Smooth muscle cell (in vitro differentiated cells): ENCODE measurements at regions not wholly inside any gene's neighbourhood (a gene's known extent, or its start where the extent isn't known, plus 50 kb on each side); places are given as distances from the start of the nearest gene placed in this dataset.
A peak's percentile ranks its signal among the peaks of the same experiment; 100 is the strongest.

Experiments used
- DNase-seq: peaks from one replicate; lab custom pipeline; 2025; ENCODE audit not compliant: unreplicated experiment; lab: John Stamatoyannopoulos, UW
- H2AFZ ChIP-seq: fragments of 200-600 bp; sonication (generic); 2 replicates; pipeline ENCODE4 v1.6.0; 2016; ENCODE audit warnings: antibody characterized with exemption, low read depth, mild to moderate bottlenecking
- H3F3A ChIP-seq: fragments of 200-600 bp; sonication (generic); 2 replicates; pipeline ENCODE4 v1.6.0; 2017; ENCODE audit warnings: antibody characterized with exemption, low read depth
- H3K27ac ChIP-seq: fragments of 200-600 bp; sonication (generic); 2 replicates; pipeline ENCODE4 v1.5.1; 2016; ENCODE audit warnings: low read depth, mild to moderate bottlenecking
- H3K27me3 ChIP-seq: fragments of 200-600 bp; sonication (generic); 2 replicates; pipeline ENCODE4 v1.6.1; 2016; ENCODE audit warnings: low read depth, mild to moderate bottlenecking
- H3K36me3 ChIP-seq: fragments of 200-600 bp; sonication (generic); 2 replicates; pipeline ENCODE4 v1.5.1; 2016; ENCODE audit warnings: low read depth
- H3K4me1 ChIP-seq: fragments of 200-600 bp; sonication (generic); 2 replicates; pipeline ENCODE4 v1.5.1; 2016; ENCODE audit warnings: low read depth
- H3K4me2 ChIP-seq: fragments of 200-600 bp; sonication (generic); 2 replicates; pipeline ENCODE4 v1.6.0; 2016; ENCODE audit warnings: mild to moderate bottlenecking
- H3K4me3 ChIP-seq: fragments of 200-600 bp; sonication (generic); 2 replicates; pipeline ENCODE4 v1.5.1; 2016; ENCODE audit warnings: mild to moderate bottlenecking
- H3K79me2 ChIP-seq: fragments of 200-600 bp; sonication (generic); 2 replicates; pipeline ENCODE4 v1.6.0; 2016; ENCODE audit warnings: low read depth, mild to moderate bottlenecking
- H3K9ac ChIP-seq: fragments of 200-600 bp; sonication (generic); 2 replicates; pipeline ENCODE4 v1.6.0; 2016; ENCODE audit warnings: low read depth
- H3K9me3 ChIP-seq: fragments of 200-600 bp; sonication (generic); replicated peaks from 2 replicates; pipeline ENCODE4 v1.5.1; 2016; ENCODE audit warnings: low read depth
- H4K20me1 ChIP-seq: fragments of 200-600 bp; sonication (generic); 2 replicates; pipeline ENCODE4 v1.6.0; 2016; ENCODE audit warnings: low read depth
- CTCF ChIP-seq: fragments of 200-600 bp; sonication (generic); IDR thresholded peaks from 2 replicates; pipeline ENCODE4 v1.5.1; 2017; ENCODE audit warnings: borderline replicate concordance, mild to moderate bottlenecking, antibody characterized with exemption; ENCODE audit not compliant: insufficient read depth, poor library complexity, severe bottlenecking
- WGBS: methylation state at CpG from one replicate; pipeline ENCODE4 v1.1.7; 2016; ENCODE audit warnings: low lambda C conversion rate; 5-methylcytosine and 5-hydroxymethylcytosine counted together

DNA sequence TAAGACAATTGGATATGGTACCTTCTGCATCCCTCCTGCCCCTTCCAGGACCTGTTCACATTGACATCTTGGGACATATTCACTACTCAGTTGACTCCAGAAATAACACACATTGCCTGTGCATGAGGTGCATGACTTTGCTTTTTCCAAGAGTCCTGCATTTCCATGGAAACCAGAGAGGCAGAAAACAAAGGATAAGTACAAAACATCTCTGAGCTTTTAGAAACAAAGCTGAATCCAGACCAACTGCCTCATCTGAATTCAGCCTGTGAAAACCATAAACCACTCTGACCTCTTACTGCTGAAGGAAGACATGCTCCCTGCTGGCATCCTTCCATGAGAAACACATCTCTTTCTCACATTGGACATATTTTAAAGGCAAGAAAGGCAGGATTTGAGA, 695.1 kb downstream of the TAF11L14 start:
- no peak for DNase-seq
- Histone ChIP-seq H2AFZ (no peak overlapping the region), H3K27ac (peak overlapping the region; percentile 10), H3F3A (no peaks in the 10 kb centered on the region), H3K79me2 (no peaks in the 10 kb centered on the region), H3K36me3 (no peaks in the 10 kb centered on the region), H3K9me3 (no peaks in the 10 kb centered on the region), H3K4me3 (no peak overlapping the region), H3K27me3 (no peaks in the 10 kb centered on the region), H4K20me1 (no peaks in the 10 kb centered on the region), H3K4me2 (peak overlapping the region; percentile 8), H3K9ac (no peak overlapping the region), H3K4me1 (no peaks in the 10 kb centered on the region)
- TF ChIP-seq CTCF = no peak

DNA sequence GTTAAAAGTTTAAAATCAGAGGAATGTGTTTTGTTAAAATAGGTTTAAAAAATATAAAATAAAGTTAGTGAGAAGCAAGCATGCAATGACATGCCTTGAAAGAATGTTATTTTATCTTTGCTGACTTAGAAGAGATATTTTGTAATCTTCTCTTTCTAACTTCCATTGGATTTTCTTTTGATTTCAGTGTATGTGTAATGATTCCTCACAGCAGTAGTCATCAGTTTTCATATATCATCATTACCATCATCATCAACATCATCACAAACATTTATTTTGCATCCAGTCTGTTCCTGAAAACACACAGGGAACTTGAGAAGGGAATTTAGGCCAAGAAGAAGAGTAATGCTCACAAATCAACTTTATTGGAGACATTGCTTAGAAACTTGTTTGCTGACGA, 699.6 kb downstream of the TAF11L14 start:
- TF ChIP-seq CTCF = no peak
- Histone ChIP-seq H3K4me3 (no peak overlapping the region), H3K4me1 (no peaks in the 10 kb centered on the region), H4K20me1 (no peaks in the 10 kb centered on the region), H3K4me2 (peak overlapping the region; percentile 40), H3F3A (no peaks in the 10 kb centered on the region), H2AFZ (no peak overlapping the region), H3K27me3 (no peaks in the 10 kb centered on the region), H3K9ac (no peak overlapping the region), H3K9me3 (no peaks in the 10 kb centered on the region), H3K79me2 (no peaks in the 10 kb centered on the region), H3K36me3 (no peaks in the 10 kb centered on the region), H3K27ac (peak overlapping the region; percentile 55)
- WGBS = 33% methylated on average over 1 of the region's 1 CpG
- DNase-seq = no peak

GRCh38 chr5:18334949-18335348, 700.7 kb downstream of the TAF11L14 start:
- H3F3A ChIP-seq = no peaks in the 10 kb centered on the region
- no peaks in the 10 kb centered on the region for H3K9me3 ChIP-seq
- no peaks in the 10 kb centered on the region for H3K27me3 ChIP-seq
- H3K27ac ChIP-seq = no peak overlapping the region
- H2AFZ ChIP-seq = no peak overlapping the region
- no peaks in the 10 kb centered on the region for H3K79me2 ChIP-seq
- H3K4me1 ChIP-seq = no peaks in the 10 kb centered on the region
- WGBS = 65% methylated on average over 5 of the region's 5 CpGs
- no peak overlapping the region for H3K4me3 ChIP-seq
- no peaks in the 10 kb centered on the region for H4K20me1 ChIP-seq
- H3K36me3 ChIP-seq = no peaks in the 10 kb centered on the region
- no peak for TF ChIP-seq CTCF
- no peak overlapping the region for H3K9ac ChIP-seq
- no peak for DNase-seq
- H3K4me2 ChIP-seq = no peak overlapping the region

DNA sequence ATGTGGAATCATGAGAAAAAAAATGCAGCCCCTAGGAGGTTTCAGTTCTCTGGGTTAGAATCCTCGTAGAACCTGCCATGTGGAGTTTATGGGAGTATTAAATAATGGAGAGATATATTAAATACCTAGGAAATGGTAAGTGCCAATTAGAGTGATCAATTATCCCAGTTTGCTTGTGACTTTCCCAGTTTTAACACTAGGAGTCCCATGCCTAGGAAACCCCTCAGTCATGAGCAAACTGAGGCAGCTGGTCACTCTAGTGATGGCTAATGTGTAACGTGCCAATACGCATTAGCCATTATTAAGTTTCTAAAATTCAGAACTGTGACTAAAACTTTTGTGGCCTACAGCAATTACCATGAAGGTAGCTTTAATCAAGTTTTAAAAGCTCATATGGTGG, 720.6 kb downstream of the TAF11L14 start:
- no peak for DNase-seq
- Histone ChIP-seq H3K27me3 (no peaks in the 10 kb centered on the region), H3K9ac (no peak overlapping the region), H3K79me2 (no peaks in the 10 kb centered on the region), H3K36me3 (no peaks in the 10 kb centered on the region), H3K4me2 (no peak overlapping the region), H3K9me3 (no peaks in the 10 kb centered on the region), H3K4me3 (no peak overlapping the region), H3K4me1 (no peaks in the 10 kb centered on the region), H4K20me1 (no peaks in the 10 kb centered on the region), H3F3A (no peaks in the 10 kb centered on the region), H2AFZ (no peak overlapping the region), H3K27ac (no peak overlapping the region)
- WGBS = 90% methylated on average over 3 of the region's 3 CpGs
- TF ChIP-seq CTCF = no peak
